NT2/D1 (cell line): ENCODE measurements at regions not wholly inside any gene's neighbourhood (a gene's known extent, or its start where the extent isn't known, plus 50 kb on each side); places are given as distances from the start of the nearest gene placed in this dataset.

Source experiments
- SUZ12 ChIP-seq: IDR thresholded peaks from 2 replicates; pipeline ENCODE4 v1.6.1; 2011; ENCODE audit not compliant: insufficient read length, insufficient read depth; ENCODE audit errors: extremely low read depth
- YY1 ChIP-seq: IDR thresholded peaks from 2 replicates; pipeline ENCODE4 v1.6.1; 2011; ENCODE audit not compliant: insufficient read length, insufficient read depth
- ZNF274 ChIP-seq: IDR thresholded peaks from 2 replicates; pipeline ENCODE4 v1.6.1; 2011; ENCODE audit warnings: mild to moderate bottlenecking, low read depth, low read length

DNA sequence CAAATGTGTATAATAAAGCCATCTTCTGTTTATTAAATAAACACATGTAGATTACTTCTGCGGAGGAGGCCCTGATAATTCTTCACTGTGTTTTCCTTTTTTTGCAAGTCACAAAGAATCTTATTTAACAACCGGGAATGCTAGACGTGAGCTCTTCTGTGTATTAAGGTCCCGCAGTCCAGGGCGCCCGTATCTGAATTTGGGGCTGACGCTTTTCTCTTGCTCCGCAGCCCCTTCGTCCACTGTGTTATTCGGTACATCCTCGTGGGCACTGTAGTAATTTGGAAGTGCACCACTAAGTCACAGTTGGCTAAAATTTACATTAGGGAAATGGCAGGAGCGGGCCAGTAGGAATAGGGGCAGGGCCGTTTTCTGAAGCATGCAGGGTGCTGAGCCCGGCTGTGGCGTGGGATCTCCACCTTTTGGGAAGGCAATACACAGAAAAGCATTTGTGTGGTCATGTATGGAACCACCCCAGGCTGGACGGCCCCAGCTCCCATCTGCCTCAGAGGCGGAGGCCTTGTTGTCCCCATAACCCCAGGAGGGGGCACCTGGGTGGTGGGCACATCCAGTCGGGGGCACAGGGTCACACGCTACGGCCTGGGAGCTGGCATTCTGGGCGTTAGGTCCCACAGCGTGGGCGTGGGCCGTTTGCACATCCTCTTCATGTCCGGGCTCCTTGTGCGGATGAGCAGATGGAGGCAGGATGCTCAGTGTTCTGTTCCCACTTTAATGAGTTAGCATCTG, 258.7 kb upstream of the IRX4 start:
- TF ChIP-seq ZNF274 (no peak), SUZ12 (no peak), YY1 (no peak)
